ENCODE measurements at regions not wholly inside any gene's neighbourhood (a gene's known extent, or its start where the extent isn't known, plus 50 kb on each side); places are given as distances from the start of the nearest gene placed in this dataset.

GRCh38 chr7:142351145-142351544, 93.3 kb upstream of the PRSS58 start:
- no peaks in the 10 kb centered on the region for H3K4me1 ChIP-seq (ENCODE audit: control insufficient read depth, insufficient read depth, low read length)
- H3K9me3 ChIP-seq (ENCODE audit: control insufficient read depth, low read length) = no peaks in the 10 kb centered on the region
- H3K4me3 ChIP-seq (ENCODE audit: low read length) = no peak overlapping the region
- no peaks in the 10 kb centered on the region for H3K27me3 ChIP-seq (ENCODE audit: control insufficient read depth, insufficient read depth, low read length)
- no peaks in the 10 kb centered on the region for H3K36me3 ChIP-seq (ENCODE audit: control insufficient read depth, insufficient read depth, low read length)
- H3K9ac ChIP-seq (ENCODE audit: low read length) = no peak overlapping the region

DNA sequence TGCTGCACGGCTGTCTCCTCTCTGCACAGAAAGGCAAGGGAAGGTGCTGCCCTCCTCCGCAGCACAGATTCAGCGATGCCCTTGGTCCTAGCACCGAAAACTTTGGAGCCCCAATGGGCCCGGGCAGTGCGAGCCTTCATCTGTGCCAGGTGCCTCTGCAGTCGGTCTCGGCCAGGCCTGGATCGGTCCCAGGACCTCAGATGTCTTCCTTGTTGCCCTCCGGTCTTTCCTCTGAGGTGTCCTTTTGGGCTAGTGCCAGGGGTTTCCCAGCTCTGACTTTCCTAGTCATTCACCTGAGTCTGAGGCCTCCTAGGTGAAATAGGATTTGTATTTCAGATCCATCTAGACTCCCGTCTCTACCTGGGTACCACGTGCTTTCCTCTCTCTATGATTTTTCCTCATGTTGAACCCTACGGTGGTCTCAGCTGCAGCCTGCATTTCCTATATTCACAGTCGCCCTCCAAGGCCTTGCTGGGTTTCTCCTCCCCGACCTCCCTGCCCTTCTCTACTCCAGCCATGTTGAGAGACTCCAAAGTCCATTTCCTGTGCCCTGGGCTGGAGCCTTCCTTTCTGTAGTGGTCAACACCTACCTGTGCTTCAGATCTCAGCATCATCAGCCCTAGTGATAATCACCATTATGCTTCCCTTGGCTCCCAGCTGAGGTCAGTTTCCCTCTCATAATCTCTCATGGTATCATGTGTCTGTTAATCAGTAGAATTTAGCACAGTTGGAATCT, 92.0 kb upstream of the PRSS58 start:
- no peaks in the 10 kb centered on the region for H3K4me1 ChIP-seq (ENCODE audit: control insufficient read depth, insufficient read depth, low read length)
- H3K9me3 ChIP-seq (ENCODE audit: control insufficient read depth, low read length) = no peaks in the 10 kb centered on the region
- no peak overlapping the region for H3K9ac ChIP-seq (ENCODE audit: low read length)
- H3K4me3 ChIP-seq (ENCODE audit: low read length) = no peak overlapping the region
- no peaks in the 10 kb centered on the region for H3K27me3 ChIP-seq (ENCODE audit: control insufficient read depth, insufficient read depth, low read length)
- no peaks in the 10 kb centered on the region for H3K36me3 ChIP-seq (ENCODE audit: control insufficient read depth, insufficient read depth, low read length)

DNA sequence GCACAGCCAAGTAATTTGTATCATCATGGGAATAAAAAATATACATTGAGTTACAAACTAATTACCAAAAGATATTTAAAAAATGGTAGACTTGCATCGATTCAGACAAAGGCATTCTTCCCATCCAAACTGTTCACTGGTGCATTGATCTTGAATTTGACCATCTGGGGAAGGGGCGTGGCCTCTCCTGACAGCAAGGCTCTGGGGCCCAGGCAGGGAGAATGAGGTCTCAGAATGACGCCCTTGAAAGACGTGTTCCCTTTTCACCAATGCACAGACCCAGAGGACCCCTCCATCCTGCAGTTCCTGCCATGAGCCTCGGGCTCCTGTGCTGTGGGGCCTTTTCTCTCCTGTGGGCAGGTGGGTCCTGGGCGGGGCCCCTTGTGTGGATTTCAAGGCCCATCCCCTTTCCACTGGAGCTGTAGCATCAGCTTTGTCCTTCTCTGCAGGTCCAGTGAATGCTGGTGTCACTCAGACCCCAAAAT, 91.1 kb upstream of the PRSS58 start:
- H3K4me1 ChIP-seq (ENCODE audit: control insufficient read depth, insufficient read depth, low read length) = no peaks in the 10 kb centered on the region
- no peak overlapping the region for H3K9ac ChIP-seq (ENCODE audit: low read length)
- H3K27me3 ChIP-seq (ENCODE audit: control insufficient read depth, insufficient read depth, low read length) = no peaks in the 10 kb centered on the region
- H3K36me3 ChIP-seq (ENCODE audit: control insufficient read depth, insufficient read depth, low read length) = no peaks in the 10 kb centered on the region
- no peak overlapping the region for H3K4me3 ChIP-seq (ENCODE audit: low read length)
- H3K9me3 ChIP-seq (ENCODE audit: control insufficient read depth, low read length) = no peaks in the 10 kb centered on the region

- H3K9me3 ChIP-seq (ENCODE audit: control insufficient read depth, low read length) = no peaks in the 10 kb centered on the region
These were observed 90.2 kb upstream of the PRSS58 start for GRCh38 chr7:142348100-142348499.

DNA sequence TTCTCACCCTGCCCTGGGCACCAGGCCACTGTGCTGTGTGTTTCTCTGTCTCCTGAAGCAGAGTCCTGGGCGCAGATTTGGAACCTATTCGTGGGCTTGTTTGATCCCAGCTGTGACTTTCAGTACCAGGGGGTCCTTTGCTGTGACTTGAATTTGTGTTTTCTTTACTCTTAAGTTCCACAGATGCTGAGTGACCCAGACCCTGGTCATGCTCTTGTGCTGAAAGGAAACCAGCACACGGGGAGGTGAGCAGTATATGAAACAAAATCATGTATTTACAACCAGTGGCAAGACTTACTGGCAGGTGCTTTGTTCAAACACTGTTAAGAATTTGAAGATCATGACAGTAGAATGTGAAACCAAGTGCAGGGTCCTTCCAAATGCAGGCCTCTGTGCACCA, 89.2 kb upstream of the PRSS58 start:
- Histone ChIP-seq H3K9me3 (ENCODE audit: control insufficient read depth, low read length) (no peaks in the 10 kb centered on the region), H3K4me3 (ENCODE audit: low read length) (no peak overlapping the region), H3K4me1 (ENCODE audit: control insufficient read depth, insufficient read depth, low read length) (no peaks in the 10 kb centered on the region), H3K9ac (ENCODE audit: low read length) (no peak overlapping the region), H3K36me3 (ENCODE audit: control insufficient read depth, insufficient read depth, low read length) (no peaks in the 10 kb centered on the region), H3K27me3 (ENCODE audit: control insufficient read depth, insufficient read depth, low read length) (no peaks in the 10 kb centered on the region)

More at GRCh38 chr7:142348100-142348499, 90.2 kb upstream of the PRSS58 start:
- Histone ChIP-seq H3K36me3 (ENCODE audit: control insufficient read depth, insufficient read depth, low read length) (no peaks in the 10 kb centered on the region), H3K4me3 (ENCODE audit: low read length) (no peak overlapping the region), H3K9ac (ENCODE audit: low read length) (no peak overlapping the region), H3K27me3 (ENCODE audit: control insufficient read depth, insufficient read depth, low read length) (no peaks in the 10 kb centered on the region), H3K4me1 (ENCODE audit: control insufficient read depth, insufficient read depth, low read length) (no peaks in the 10 kb centered on the region)

- H3K4me1 ChIP-seq (ENCODE audit: control insufficient read depth, insufficient read depth, low read length) = no peaks in the 10 kb centered on the region
- no peak overlapping the region for H3K4me3 ChIP-seq (ENCODE audit: low read length)
- no peak overlapping the region for H3K9ac ChIP-seq (ENCODE audit: low read length)
- H3K36me3 ChIP-seq (ENCODE audit: control insufficient read depth, insufficient read depth, low read length) = no peaks in the 10 kb centered on the region
- no peaks in the 10 kb centered on the region for H3K27me3 ChIP-seq (ENCODE audit: control insufficient read depth, insufficient read depth, low read length)
- no peaks in the 10 kb centered on the region for H3K9me3 ChIP-seq (ENCODE audit: control insufficient read depth, low read length)
These were observed 88.0 kb upstream of the PRSS58 start for GRCh38 chr7:142345811-142346210.

DNA sequence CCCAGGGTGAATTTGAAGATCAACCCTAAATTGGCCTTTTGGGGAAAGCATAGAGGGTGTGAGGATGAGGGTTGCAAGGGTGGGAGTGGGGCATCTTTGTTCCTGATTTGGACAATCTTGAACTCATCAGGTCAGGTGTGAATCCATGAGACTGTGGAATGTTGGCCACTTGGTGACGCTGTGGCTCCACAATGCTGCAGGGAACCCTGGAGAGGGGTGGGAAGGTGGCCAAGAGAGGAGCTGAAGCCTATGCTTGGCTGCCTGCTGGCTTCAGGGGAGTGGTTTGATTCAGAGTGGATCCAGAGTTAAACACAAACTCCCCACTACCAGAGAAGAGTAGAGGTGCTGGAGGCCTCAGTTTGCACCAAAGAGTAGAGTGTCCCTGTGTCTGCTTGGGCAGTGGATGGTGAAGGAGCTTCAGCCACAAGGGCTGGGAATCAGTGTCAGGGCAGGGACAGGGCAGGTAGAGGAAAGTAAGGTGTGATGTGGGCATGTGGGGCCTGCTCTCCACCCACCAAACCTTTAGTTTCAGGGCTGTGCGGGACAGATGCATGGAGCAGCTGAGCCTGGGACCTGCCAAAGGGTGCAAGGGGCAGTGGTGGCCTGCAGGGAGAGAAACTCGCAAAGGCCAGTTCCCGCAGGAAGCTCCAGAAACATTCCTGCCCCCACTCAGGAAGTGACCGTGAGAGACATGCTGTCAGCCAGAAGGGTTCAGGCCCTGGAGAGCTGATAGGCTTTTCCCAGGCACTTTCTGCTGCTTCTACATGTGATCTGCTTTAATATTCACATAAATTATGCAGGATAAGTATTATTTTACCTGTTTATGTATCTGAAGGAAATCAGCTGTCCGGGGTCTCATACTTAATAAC, 81.0 kb upstream of the PRSS58 start:
- H3K36me3 ChIP-seq (ENCODE audit: control insufficient read depth, insufficient read depth, low read length) = no peaks in the 10 kb centered on the region
- no peaks in the 10 kb centered on the region for H3K27me3 ChIP-seq (ENCODE audit: control insufficient read depth, insufficient read depth, low read length)
- H3K9me3 ChIP-seq (ENCODE audit: control insufficient read depth, low read length) = no peaks in the 10 kb centered on the region
- no peak overlapping the region for H3K9ac ChIP-seq (ENCODE audit: low read length)
- no peaks in the 10 kb centered on the region for H3K4me1 ChIP-seq (ENCODE audit: control insufficient read depth, insufficient read depth, low read length)
- no peak overlapping the region for H3K4me3 ChIP-seq (ENCODE audit: low read length)

DNA sequence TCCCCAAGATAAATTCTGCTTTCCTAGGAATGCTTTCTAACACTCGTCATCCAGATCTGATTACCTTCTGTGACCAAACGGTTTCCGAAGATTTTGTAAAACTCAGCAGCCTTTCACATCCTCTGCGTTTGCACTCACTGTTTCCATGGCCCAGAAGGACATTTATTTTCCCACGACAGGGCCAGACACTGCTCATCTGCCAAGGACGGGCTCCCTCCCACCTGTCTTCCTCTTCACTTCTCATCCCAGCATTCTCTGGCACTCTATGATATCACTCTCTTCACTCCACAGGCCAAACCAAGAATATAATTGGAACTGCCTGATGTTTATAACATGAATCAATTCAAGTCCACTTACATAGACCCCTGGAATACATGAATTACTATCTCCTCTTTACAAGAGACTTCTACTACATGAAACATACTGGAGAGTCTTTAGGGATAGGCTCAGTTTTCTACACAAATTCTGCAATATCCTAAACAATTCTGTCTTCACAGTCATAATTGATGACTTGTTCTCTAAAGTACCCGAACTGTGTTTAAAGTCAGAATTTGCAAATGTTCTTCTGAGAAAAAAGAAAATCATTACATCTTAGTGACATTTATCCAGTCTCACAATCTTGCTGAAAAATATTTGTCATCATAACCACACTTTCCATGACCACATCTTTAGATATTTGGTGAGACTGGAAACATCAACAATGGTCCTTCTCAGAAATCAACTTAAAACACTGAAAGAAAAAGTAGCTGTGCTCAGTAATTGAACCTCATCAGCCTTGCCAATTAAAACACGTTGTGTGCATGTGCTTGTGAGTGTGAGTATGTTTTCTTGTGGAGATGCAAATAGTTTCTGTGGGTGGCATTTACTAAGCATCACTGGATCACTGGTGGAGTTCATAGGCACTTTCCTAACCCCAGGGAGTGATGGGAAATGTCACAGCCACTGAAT, 79.5 kb upstream of the PRSS58 start:
- H3K9me3 ChIP-seq (ENCODE audit: control insufficient read depth, low read length) = no peaks in the 10 kb centered on the region
- no peaks in the 10 kb centered on the region for H3K36me3 ChIP-seq (ENCODE audit: control insufficient read depth, insufficient read depth, low read length)
- no peaks in the 10 kb centered on the region for H3K27me3 ChIP-seq (ENCODE audit: control insufficient read depth, insufficient read depth, low read length)
- H3K9ac ChIP-seq (ENCODE audit: low read length) = no peak overlapping the region
- H3K4me3 ChIP-seq (ENCODE audit: low read length) = no peak overlapping the region
- no peaks in the 10 kb centered on the region for H3K4me1 ChIP-seq (ENCODE audit: control insufficient read depth, insufficient read depth, low read length)

DNA sequence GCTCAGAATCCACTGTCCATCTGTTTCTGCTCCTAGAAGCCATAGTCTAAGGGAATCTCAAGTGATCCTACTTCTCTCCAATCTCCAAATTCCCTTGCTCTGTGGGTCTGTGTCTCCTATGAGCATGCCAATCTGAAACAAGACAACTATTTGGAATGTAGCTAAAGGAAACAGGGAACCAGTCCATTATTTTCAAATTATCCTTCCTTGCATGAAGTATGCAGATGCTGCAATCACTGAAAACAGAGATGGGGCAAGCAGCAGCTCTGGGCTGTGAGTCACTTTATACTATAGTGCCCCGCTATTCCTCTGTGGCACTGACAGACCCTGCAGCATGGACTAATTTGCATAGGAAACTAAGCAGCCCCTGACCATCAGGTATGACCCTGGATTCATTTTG, 76.9 kb upstream of the PRSS58 start:
- Histone ChIP-seq H3K9ac (ENCODE audit: low read length) (no peak overlapping the region), H3K27me3 (ENCODE audit: control insufficient read depth, insufficient read depth, low read length) (no peaks in the 10 kb centered on the region), H3K9me3 (ENCODE audit: control insufficient read depth, low read length) (no peaks in the 10 kb centered on the region)

DNA sequence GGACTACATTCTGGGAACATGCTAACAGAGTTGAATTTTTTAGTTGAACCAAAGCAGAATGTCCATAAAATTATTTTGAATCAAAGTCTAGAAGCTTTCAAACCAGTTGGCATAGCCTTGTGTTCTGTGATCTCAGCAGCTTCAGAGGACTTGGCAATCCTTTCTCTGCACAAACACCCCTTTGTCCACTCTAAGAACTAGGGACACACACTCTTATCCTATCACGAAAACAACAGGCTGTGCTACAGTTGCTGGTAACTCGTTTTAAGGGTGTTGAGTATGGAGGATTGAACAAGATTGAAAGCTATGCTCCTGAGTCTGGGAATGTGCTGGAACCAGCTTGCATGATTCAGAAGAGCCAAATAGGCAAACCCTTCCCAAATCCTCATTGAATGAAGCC, 76.4 kb upstream of the PRSS58 start:
- Histone ChIP-seq H3K9ac (ENCODE audit: low read length) (no peak overlapping the region), H3K36me3 (ENCODE audit: control insufficient read depth, insufficient read depth, low read length) (no peaks in the 10 kb centered on the region), H3K9me3 (ENCODE audit: control insufficient read depth, low read length) (no peaks in the 10 kb centered on the region), H3K4me3 (ENCODE audit: low read length) (no peak overlapping the region), H3K4me1 (ENCODE audit: control insufficient read depth, insufficient read depth, low read length) (no peaks in the 10 kb centered on the region), H3K27me3 (ENCODE audit: control insufficient read depth, insufficient read depth, low read length) (peaks cover 2% of the 10 kb centered on the region)

More for the DNA sequence above, 76.9 kb upstream of the PRSS58 start:
- no peaks in the 10 kb centered on the region for H3K36me3 ChIP-seq (ENCODE audit: control insufficient read depth, insufficient read depth, low read length)
- no peaks in the 10 kb centered on the region for H3K4me1 ChIP-seq (ENCODE audit: control insufficient read depth, insufficient read depth, low read length)
- no peak overlapping the region for H3K4me3 ChIP-seq (ENCODE audit: low read length)

- Histone ChIP-seq H3K9ac (ENCODE audit: low read length) (no peak overlapping the region), H3K36me3 (ENCODE audit: control insufficient read depth, insufficient read depth, low read length) (no peaks in the 10 kb centered on the region)
These were observed 74.6 kb upstream of the PRSS58 start for GRCh38 chr7:142332421-142332820.

More at GRCh38 chr7:142332421-142332820, 74.6 kb upstream of the PRSS58 start:
- no peaks in the 10 kb centered on the region for H3K9me3 ChIP-seq (ENCODE audit: control insufficient read depth, low read length)
- peaks cover 3% of the 10 kb centered on the region for H3K27me3 ChIP-seq (ENCODE audit: control insufficient read depth, insufficient read depth, low read length)
- no peak overlapping the region for H3K4me3 ChIP-seq (ENCODE audit: low read length)
- no peaks in the 10 kb centered on the region for H3K4me1 ChIP-seq (ENCODE audit: control insufficient read depth, insufficient read depth, low read length)
